Chondrocyte (in vitro differentiated cells): ENCODE measurements at regions not wholly inside any gene's neighbourhood (a gene's known extent, or its start where the extent isn't known, plus 50 kb on each side); places are given as distances from the start of the nearest gene placed in this dataset.

Source experiments
- DNase-seq: peaks from one replicate; pipeline ENCODE4 v3.0.0; 2021; ENCODE audit warnings: mixed read lengths, low spot score
- H3K27ac Mint-ChIP-seq: one replicate; pipeline ENCODE4 v1.8.0; 2021; ENCODE audit warnings: mild to moderate bottlenecking, moderate library complexity, mixed read lengths; ENCODE audit not compliant: unreplicated experiment
- H3K27me3 Mint-ChIP-seq: 2 replicates; pipeline ENCODE4 v1.8.0; 2021; ENCODE audit warnings: low read depth, mixed read lengths
- H3K36me3 Mint-ChIP-seq: 2 replicates; pipeline ENCODE4 v1.8.0; 2021; ENCODE audit warnings: low read depth, mixed read lengths
- H3K4me1 Mint-ChIP-seq: 2 replicates; pipeline ENCODE4 v1.8.0; 2021; ENCODE audit warnings: low read depth, mild to moderate bottlenecking, mixed read lengths
- H3K4me3 Mint-ChIP-seq: one replicate; pipeline ENCODE4 v1.8.0; 2021; ENCODE audit warnings: mild to moderate bottlenecking, moderate library complexity, mixed read lengths; ENCODE audit not compliant: unreplicated experiment
- H3K9me3 Mint-ChIP-seq: 2 replicates; pipeline ENCODE4 v1.8.0; 2021; ENCODE audit warnings: low read depth, mixed read lengths
- TF ChIP-seq, protein P1 (sequence below): fragments of 200-600 bp; sonication (generic); IDR thresholded peaks from 2 replicates; pipeline ENCODE4 v1.5.0; 2021; ENCODE audit warnings: antibody characterized with exemption, mild to moderate bottlenecking, moderate library complexity

DNA sequence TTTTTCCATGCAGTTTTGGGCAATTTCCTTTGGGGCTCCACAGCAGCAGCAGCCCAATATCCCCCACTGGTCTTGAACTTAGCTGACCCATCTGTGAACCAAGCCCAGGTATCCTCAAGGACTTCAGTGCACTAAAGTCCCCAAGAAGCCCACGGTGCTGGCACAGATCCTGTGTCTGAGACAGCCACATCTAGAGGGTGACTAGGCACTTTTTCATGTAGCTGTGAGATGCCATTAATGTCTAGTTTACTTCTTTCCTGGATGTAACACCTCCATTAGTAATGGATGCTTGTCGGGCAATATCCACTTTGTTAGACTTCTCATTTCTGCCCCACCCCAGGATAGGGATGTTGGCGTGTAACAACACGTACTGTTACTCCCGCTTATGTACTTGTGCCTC is 117.9 kb downstream of the GPCPD1 start:
- no peaks in the 10 kb centered on the region for H3K9me3 Mint-ChIP-seq
- no peak overlapping the region for H3K27ac Mint-ChIP-seq
- peaks cover 18% of the 10 kb centered on the region for H3K27me3 Mint-ChIP-seq
- TF ChIP-seq, protein P1, sequence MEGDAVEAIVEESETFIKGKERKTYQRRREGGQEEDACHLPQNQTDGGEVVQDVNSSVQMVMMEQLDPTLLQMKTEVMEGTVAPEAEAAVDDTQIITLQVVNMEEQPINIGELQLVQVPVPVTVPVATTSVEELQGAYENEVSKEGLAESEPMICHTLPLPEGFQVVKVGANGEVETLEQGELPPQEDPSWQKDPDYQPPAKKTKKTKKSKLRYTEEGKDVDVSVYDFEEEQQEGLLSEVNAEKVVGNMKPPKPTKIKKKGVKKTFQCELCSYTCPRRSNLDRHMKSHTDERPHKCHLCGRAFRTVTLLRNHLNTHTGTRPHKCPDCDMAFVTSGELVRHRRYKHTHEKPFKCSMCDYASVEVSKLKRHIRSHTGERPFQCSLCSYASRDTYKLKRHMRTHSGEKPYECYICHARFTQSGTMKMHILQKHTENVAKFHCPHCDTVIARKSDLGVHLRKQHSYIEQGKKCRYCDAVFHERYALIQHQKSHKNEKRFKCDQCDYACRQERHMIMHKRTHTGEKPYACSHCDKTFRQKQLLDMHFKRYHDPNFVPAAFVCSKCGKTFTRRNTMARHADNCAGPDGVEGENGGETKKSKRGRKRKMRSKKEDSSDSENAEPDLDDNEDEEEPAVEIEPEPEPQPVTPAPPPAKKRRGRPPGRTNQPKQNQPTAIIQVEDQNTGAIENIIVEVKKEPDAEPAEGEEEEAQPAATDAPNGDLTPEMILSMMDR, result no peak
- no peaks in the 10 kb centered on the region for H3K4me1 Mint-ChIP-seq
- no peak overlapping the region for H3K4me3 Mint-ChIP-seq
- no peak for DNase-seq
- no peaks in the 10 kb centered on the region for H3K36me3 Mint-ChIP-seq

DNA sequence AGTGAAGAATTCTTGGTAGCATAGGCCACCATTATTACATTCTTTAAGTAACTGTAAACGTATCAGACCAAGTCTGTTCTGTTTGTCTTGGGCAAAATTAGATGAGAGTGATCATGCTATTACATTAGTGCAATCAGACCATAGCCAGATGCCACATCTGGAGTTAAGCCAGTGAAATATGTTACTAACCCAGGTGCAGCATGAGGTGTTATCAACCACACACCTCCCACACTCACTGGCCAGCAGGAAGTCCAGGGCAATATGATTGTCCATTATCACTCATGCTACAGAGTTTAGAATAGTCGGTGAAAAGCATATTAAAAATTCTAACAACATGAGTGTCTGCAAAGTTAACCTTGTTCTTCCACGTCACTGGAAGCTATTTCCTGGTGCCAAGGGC is 119.4 kb downstream of the GPCPD1 start:
- DNase-seq, result no peak
- H3K36me3 Mint-ChIP-seq, result no peaks in the 10 kb centered on the region
- H3K4me3 Mint-ChIP-seq, result no peak overlapping the region
- H3K27me3 Mint-ChIP-seq, result peaks cover 26% of the 10 kb centered on the region
- H3K27ac Mint-ChIP-seq, result no peak overlapping the region
- H3K4me1 Mint-ChIP-seq, result no peaks in the 10 kb centered on the region
- H3K9me3 Mint-ChIP-seq, result no peaks in the 10 kb centered on the region
- TF ChIP-seq, protein P1, result no peak

DNA sequence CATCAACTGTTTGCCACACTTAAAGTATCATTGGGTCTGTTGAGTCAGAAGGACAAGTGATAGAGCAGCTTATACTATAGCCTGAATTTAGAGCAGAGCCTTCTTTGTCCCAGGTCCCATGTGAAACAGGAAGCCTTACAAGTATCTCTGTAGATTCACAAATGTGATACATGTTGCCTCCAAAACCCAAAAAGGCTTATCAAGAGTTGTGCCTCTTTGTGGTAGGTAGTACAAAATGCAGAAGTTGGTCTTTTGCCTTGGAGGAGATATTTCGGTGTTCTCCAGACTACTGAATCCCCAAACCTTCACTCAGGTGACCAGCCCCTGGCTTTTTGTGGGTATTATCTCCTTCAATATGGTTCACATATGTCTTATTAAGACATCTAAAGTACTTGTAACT is 121.2 kb downstream of the GPCPD1 start:
- Mint-ChIP-seq H3K4me3 (no peak overlapping the region), H3K36me3 (no peaks in the 10 kb centered on the region), H3K27me3 (peaks cover 22% of the 10 kb centered on the region), H3K27ac (no peak overlapping the region), H3K9me3 (no peaks in the 10 kb centered on the region), H3K4me1 (no peaks in the 10 kb centered on the region)
- TF ChIP-seq, protein P1, result no peak
- no peak for DNase-seq

DNA sequence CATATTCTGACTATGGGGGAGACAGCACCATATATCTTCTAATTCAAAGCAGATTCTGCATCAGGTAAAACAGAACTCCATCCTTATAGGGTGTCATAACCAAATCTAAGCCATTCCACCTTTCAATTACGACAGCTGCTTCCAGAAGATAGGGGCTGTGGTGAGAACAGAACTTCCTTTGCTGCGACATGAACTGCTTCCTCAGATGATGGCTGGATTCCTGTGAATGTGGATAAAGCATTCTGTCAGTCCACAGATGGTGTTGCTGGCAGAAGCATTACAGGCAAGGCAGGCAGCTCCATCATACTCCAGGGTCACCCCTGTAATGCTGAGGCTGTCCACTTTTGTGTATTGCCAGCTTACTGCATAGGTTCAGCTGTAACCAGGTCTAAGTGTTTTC is 122.0 kb downstream of the GPCPD1 start:
- DNase-seq, result no peak
- no peaks in the 10 kb centered on the region for H3K9me3 Mint-ChIP-seq
- H3K36me3 Mint-ChIP-seq, result no peaks in the 10 kb centered on the region
- no peak overlapping the region for H3K4me3 Mint-ChIP-seq
- TF ChIP-seq, protein P1, result no peak
- no peak overlapping the region for H3K27ac Mint-ChIP-seq
- no peaks in the 10 kb centered on the region for H3K4me1 Mint-ChIP-seq
- H3K27me3 Mint-ChIP-seq, result peaks cover 26% of the 10 kb centered on the region

DNA sequence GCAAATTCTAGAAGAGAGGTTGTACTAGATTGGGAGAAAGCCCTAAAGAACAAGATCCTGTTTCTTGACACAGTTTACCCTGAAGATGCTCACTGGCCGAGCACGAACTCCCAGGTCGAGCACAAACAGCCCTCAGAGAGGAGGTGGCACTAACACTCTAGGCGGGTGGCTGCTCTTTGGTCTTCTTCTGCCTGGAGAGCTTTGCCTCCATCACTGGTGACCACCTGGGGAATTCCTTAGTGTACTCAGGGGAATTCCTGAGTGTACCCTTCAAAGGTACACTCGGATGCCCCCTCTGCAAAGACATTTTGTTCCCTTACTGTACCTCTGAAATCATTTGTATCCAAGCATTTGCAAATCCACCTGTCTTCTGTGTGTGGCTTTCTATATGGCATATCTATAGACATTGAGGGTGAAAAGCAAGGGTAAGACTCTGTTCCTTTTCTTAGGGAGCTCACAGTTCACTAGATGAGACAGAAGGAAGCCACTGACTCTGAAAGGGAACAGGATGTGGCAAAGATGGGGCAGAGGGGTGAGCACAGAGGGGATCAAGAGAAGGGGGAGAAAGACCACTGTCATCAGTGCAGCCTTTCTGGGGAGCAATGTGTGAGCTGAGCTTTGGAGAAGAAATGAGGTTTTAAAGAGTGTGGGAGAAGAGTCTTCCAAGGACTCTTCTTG is 124.3 kb downstream of the GPCPD1 start:
- H3K27me3 Mint-ChIP-seq, result peaks cover 26% of the 10 kb centered on the region
- no peak overlapping the region for H3K27ac Mint-ChIP-seq

More for the DNA sequence above, 124.3 kb downstream of the GPCPD1 start:
- Mint-ChIP-seq H3K9me3 (no peaks in the 10 kb centered on the region), H3K4me1 (no peaks in the 10 kb centered on the region), H3K36me3 (no peaks in the 10 kb centered on the region), H3K4me3 (no peak overlapping the region)
- DNase-seq, result no peak
- TF ChIP-seq, protein P1, result no peak
